ENCODE measurements at regions not wholly inside any gene's neighbourhood (a gene's known extent, or its start where the extent isn't known, plus 50 kb on each side); places are given as distances from the start of the nearest gene placed in this dataset.

DNA sequence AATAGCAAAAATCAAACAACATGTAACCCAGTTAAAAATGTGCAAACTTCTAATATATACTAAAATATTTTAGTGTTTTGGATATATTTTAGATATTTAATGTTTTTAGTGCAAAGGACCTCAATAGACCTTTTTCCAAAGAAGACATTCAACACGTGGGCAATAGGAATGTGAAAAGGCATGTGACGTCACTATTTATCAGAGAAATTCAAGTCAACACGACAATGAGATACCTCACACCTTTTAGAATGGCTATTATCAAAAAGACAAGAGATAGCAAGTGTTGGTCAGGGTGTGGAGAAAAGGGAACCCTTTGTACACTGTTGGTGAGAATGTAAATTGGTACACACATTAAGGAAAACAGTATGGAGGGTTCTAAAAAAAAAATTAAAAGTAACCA lies 115.6 kb upstream of the FAM47B start:
- Histone ChIP-seq H3K4me3 (ENCODE audit: low read depth, low read length) (no peak overlapping the region), H3K27ac (ENCODE audit: extremely low read depth, low read depth, low read length) (no peak overlapping the region), H3K36me3 (ENCODE audit: control insufficient read depth in 2 of 2, insufficient read depth in 1 of 2, low read length in 2 of 2) (no peaks in the 10 kb centered on the region), H3K9me3 (ENCODE audit: control insufficient read depth, insufficient read depth, low read depth, low read length) (no peaks in the 10 kb centered on the region), H3K4me1 (ENCODE audit: control insufficient read depth, insufficient read depth, low read length) (no peaks in the 10 kb centered on the region)
- CTCF ChIA-PET = no interaction called here
- TF ChIP-seq, protein P1, sequence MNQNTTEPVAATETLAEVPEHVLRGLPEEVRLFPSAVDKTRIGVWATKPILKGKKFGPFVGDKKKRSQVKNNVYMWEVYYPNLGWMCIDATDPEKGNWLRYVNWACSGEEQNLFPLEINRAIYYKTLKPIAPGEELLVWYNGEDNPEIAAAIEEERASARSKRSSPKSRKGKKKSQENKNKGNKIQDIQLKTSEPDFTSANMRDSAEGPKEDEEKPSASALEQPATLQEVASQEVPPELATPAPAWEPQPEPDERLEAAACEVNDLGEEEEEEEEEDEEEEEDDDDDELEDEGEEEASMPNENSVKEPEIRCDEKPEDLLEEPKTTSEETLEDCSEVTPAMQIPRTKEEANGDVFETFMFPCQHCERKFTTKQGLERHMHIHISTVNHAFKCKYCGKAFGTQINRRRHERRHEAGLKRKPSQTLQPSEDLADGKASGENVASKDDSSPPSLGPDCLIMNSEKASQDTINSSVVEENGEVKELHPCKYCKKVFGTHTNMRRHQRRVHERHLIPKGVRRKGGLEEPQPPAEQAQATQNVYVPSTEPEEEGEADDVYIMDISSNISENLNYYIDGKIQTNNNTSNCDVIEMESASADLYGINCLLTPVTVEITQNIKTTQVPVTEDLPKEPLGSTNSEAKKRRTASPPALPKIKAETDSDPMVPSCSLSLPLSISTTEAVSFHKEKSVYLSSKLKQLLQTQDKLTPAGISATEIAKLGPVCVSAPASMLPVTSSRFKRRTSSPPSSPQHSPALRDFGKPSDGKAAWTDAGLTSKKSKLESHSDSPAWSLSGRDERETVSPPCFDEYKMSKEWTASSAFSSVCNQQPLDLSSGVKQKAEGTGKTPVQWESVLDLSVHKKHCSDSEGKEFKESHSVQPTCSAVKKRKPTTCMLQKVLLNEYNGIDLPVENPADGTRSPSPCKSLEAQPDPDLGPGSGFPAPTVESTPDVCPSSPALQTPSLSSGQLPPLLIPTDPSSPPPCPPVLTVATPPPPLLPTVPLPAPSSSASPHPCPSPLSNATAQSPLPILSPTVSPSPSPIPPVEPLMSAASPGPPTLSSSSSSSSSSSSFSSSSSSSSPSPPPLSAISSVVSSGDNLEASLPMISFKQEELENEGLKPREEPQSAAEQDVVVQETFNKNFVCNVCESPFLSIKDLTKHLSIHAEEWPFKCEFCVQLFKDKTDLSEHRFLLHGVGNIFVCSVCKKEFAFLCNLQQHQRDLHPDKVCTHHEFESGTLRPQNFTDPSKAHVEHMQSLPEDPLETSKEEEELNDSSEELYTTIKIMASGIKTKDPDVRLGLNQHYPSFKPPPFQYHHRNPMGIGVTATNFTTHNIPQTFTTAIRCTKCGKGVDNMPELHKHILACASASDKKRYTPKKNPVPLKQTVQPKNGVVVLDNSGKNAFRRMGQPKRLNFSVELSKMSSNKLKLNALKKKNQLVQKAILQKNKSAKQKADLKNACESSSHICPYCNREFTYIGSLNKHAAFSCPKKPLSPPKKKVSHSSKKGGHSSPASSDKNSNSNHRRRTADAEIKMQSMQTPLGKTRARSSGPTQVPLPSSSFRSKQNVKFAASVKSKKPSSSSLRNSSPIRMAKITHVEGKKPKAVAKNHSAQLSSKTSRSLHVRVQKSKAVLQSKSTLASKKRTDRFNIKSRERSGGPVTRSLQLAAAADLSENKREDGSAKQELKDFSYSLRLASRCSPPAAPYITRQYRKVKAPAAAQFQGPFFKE (tag by site-specific recombination; IDR thresholded peaks at IDR 0.05; ENCODE audit: borderline replicate concordance) = no peak
- no peak for TF ChIP-seq ZSCAN30 (tag by site-specific recombination; IDR thresholded peaks at IDR 0.05)
- no peak for TF ChIP-seq ZNF677 (tag by site-specific recombination; IDR thresholded peaks at IDR 0.05)
- TF ChIP-seq, protein P2, sequence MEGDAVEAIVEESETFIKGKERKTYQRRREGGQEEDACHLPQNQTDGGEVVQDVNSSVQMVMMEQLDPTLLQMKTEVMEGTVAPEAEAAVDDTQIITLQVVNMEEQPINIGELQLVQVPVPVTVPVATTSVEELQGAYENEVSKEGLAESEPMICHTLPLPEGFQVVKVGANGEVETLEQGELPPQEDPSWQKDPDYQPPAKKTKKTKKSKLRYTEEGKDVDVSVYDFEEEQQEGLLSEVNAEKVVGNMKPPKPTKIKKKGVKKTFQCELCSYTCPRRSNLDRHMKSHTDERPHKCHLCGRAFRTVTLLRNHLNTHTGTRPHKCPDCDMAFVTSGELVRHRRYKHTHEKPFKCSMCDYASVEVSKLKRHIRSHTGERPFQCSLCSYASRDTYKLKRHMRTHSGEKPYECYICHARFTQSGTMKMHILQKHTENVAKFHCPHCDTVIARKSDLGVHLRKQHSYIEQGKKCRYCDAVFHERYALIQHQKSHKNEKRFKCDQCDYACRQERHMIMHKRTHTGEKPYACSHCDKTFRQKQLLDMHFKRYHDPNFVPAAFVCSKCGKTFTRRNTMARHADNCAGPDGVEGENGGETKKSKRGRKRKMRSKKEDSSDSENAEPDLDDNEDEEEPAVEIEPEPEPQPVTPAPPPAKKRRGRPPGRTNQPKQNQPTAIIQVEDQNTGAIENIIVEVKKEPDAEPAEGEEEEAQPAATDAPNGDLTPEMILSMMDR (tag by site-specific recombination; IDR thresholded peaks at IDR 0.05) = no peak
- TF ChIP-seq ZFP69B (tag by site-specific recombination; IDR thresholded peaks at IDR 0.05) = no peak
- no peak for TF ChIP-seq ZNF529 (tag by site-specific recombination; IDR thresholded peaks at IDR 0.05; ENCODE audit: insufficient replicate concordance)
- no peak for TF ChIP-seq ZNF48 (tag by site-specific recombination; IDR thresholded peaks at IDR 0.05)
- no peak for TF ChIP-seq PATZ1 (tag by site-specific recombination; IDR thresholded peaks at IDR 0.05)
- no peak for TF ChIP-seq KLF10 (tag by site-specific recombination; IDR thresholded peaks at IDR 0.05)
- POLR2A ChIA-PET = no interaction called here

DNA sequence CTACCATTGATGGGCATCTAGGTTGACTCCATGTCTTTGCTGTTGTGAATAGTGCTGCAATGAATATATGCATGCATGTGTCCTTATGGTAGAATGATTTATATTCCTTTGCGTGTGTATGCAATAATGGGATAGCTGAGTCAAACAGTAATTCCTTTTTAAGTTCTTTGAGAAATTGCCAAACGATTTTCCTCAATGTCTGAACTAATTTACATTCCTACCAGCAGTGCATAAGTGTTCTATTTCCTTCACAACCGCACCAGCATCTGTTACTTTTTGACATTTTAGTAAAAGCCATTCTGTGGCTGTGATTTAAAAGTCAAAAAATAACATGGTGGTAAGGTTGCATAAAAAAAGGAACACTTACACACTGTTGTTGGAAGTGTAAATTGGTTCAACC lies 103.1 kb upstream of the FAM47B start:
- POLR2A ChIA-PET = no interaction called here
- Histone ChIP-seq H3K4me3 (ENCODE audit: low read depth, low read length) (no peak overlapping the region), H3K27ac (ENCODE audit: extremely low read depth, low read depth, low read length) (no peak overlapping the region), H3K4me1 (ENCODE audit: control insufficient read depth, insufficient read depth, low read length) (no peaks in the 10 kb centered on the region), H3K9me3 (ENCODE audit: control insufficient read depth, insufficient read depth, low read depth, low read length) (no peaks in the 10 kb centered on the region; the same call in 1 of the 2 replicates), H3K36me3 (ENCODE audit: control insufficient read depth in 2 of 2, insufficient read depth in 1 of 2, low read length in 2 of 2) (no peaks in the 10 kb centered on the region)
- CTCF ChIA-PET = no interaction called here
- TF ChIP-seq ZNF214 (tag by site-specific recombination; IDR thresholded peaks at IDR 0.05; ENCODE audit: borderline replicate concordance) = no peak
- TF ChIP-seq ZNF2 (tag by site-specific recombination; IDR thresholded peaks at IDR 0.05) = no peak
- no peak for TF ChIP-seq ZNF202 (tag by site-specific recombination; IDR thresholded peaks at IDR 0.05; ENCODE audit: borderline replicate concordance)
- TF ChIP-seq, protein P3, sequence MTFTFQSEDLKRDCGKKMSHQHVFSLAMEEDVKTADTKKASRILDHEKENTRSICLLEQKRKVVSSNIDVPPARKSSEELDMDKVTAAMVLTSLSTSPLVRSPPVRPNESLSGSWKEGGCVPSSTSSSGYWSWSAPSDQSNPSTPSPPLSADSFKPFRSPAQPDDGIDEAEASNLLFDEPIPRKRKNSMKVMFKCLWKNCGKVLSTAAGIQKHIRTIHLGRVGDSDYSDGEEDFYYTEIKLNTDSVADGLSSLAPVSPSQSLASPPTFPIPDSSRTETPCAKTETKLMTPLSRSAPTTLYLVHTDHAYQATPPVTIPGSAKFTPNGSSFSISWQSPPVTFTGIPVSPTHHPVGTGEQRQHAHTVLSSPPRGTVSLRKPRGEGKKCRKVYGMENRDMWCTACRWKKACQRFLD (tag by site-specific recombination; IDR thresholded peaks at IDR 0.05) = no peak
- no peak for TF ChIP-seq PATZ1 (tag by site-specific recombination; IDR thresholded peaks at IDR 0.05)
- no peak for TF ChIP-seq ZNF792 (tag by site-specific recombination; IDR thresholded peaks at IDR 0.05)
- TF ChIP-seq, protein P1 (tag by site-specific recombination; IDR thresholded peaks at IDR 0.05; ENCODE audit: borderline replicate concordance) = no peak
- TF ChIP-seq ZNF302 (tag by site-specific recombination; IDR thresholded peaks at IDR 0.05; ENCODE audit: low read depth) = no peak
